Stimulated activated CD4-positive, alpha-beta T cell treated with anti-CD3 and anti-CD28 coated beads, Interleukin-2, amount 100 ng/mL, for 48 hours (primary cell): ENCODE measurements at regions not wholly inside any gene's neighbourhood (a gene's known extent, or its start where the extent isn't known, plus 50 kb on each side); places are given as distances from the start of the nearest gene placed in this dataset.
A peak's percentile ranks its signal among the peaks of the same experiment; 100 is the strongest.

ENCODE experiments used
- DNase-seq, 2 donors: peaks; one replicate each; pipeline ENCODE4 v3.0.0-alpha.2; 2020

- DNase-seq: no peak
Measured at GRCh38 chr20:24165301-24166122, 176.9 kb upstream of the GGTLC1 start.

GRCh38 chr20:24164360-24164759 lies 175.8 kb upstream of the GGTLC1 start:
- peak; percentile 27 to 32 for DNase-seq

DNA sequence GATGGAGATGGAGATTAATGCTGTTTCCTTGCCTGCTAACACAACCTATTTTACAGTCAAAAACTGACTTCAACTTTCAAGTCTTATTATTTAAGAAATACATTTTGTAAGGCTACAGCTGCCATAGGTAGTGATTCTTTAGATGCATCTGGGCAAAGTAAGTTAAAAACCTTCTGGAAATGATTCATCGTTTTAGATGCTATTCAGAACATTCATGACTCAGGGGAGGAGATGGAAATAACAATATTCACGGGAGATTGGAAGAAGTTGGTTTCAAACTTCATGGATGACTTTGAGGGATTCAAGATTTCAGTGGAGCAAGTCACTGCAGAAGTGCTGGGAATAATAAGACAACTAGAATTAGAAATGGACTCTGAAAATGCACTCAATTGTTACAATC lies 174.9 kb upstream of the GGTLC1 start:
- no peak for DNase-seq

DNA sequence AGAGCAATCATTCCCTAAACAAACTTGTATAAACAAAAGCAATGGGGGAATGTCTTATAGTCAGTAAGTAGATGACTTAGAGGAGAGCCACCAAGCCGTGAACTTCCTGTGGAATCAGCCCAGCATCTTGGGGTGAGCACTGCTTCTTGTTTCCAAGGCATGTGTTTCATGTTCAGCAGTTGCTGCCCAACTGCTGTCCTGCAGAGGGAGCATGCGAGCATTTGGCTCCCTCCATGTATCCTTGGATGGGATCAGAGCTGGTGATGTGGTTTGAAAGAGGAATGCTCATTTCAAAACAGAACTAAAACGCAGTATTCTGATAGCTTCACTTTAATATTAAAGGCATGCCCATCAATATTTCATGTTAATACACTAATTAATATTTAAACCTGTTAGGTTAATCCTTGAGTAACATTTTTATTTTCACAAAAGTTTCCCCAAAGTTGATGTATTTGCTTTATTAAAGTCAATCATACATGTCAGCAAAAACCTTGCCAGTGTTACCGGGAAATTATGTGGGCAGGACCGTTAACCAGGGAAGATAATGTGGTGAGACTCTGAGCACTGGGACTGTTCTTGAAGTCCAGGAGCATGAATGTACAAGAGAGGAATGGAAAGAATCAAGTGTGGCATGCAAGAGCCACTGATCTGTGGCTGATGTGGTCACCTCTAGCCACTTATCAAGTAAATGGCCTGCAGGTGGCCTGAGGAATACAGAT lies 172.1 kb upstream of the GGTLC1 start:
- DNase-seq: peak in 1 of 2 donors; percentile 7

GRCh38 chr20:24158281-24158680 lies 169.7 kb upstream of the GGTLC1 start:
- DNase-seq: no peak

DNA sequence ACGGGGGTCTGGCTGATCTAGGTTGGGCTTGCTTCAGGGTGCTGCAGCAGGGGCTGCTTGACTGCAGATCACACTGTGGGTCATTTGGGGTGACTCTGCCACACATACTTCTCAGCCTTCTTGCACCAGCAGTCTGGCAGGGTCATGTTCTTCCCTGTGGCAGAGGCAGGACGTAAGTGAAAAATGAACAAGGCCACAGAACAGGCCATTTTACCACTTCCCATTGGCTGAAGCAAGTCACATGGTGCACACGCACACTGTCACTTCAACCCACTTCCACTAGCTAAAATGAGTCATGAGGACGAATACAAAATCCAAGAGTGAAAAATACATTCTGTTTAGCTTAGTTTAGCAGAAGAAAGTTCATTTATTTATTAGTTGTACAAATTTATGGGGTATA lies 168.6 kb upstream of the GGTLC1 start:
- DNase-seq: no peak

- no peak for DNase-seq
Measured at GRCh38 chr20:24153101-24154040, 164.8 kb upstream of the GGTLC1 start.

DNA sequence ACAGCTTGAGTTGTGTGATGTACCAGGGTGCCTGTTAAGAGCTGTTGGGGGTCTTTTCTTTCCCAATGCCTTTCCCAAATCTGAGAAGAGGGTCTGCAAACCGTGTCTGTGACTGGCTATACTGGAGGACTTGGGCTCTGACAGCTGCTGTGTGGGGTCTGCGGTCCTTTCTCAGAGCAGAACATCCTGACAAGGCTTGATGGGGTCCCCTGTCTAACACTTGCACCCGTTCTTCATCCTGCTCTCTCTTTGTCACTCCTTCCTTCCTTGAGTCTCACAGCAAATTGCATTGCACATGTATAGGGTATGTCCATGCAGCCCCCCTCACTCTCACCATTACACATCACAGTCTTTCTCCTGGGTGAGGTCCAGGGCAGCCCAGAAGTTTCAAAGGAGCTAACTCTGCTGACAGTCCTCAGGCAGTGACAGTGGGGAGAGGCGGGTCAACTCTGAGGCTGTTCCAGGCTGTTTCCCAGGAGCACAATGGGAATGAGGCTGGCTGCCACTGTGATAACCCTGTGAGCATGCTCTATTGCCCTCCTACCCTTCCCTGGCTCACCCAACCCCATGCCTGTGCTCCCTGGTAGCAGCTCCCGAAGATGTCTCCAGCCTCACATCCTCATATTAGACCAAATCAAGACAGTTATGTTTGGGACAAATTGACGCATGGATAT lies 163.2 kb upstream of the GGTLC1 start:
- no peak for DNase-seq

GRCh38 chr20:24150406-24150805 lies 161.8 kb upstream of the GGTLC1 start:
- DNase-seq: no peak

DNA sequence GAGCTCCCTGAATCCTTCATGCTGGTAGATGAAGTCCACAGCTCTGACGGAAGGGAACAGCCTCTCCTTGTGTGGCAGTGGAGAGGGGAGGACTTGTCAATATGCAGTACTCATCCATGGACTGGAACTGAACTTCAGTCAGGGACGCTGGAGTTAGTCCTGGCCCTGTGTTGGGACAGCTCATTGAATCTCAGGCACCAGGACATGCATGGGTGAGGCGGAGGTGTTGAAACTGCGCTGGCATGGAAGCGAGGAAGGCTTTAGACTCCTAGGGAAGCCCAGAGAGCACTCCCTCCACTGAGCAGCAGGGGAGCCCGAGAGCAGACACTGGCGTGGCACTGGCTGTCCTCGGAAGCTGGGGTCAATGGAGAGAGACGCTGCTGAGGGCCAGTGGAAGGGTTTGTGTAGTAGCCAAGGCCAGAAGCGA lies 161.3 kb upstream of the GGTLC1 start:
- no peak for DNase-seq

GRCh38 chr20:24149175-24149574 lies 160.6 kb upstream of the GGTLC1 start:
- DNase-seq: no peak

- no peak for DNase-seq
Measured at GRCh38 chr20:24148372-24148771, 159.8 kb upstream of the GGTLC1 start.

- no peak for DNase-seq
Measured at GRCh38 chr20:24147961-24148360, 159.4 kb upstream of the GGTLC1 start.

DNA sequence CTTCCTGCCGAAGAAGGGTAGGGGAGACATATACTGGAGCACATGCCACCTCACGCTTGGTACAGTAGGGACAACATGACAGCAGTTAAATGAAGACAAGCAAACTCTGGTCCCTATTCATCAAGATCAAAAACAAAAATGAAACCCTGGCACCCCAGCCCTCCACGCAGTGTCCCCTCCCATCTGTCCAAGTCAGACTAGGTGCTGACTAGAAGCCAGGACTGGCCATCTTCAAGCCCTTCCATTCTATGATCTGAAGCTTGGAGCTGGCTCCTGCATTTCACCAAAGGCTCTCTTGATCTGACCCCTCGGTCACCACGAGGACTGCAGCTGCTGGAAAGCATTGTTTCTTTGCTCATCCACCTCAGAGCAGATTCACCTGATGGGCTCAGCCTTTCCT lies 158.9 kb upstream of the GGTLC1 start:
- no peak for DNase-seq

GRCh38 chr20:24146231-24146634 lies 157.7 kb upstream of the GGTLC1 start:
- DNase-seq: no peak

DNA sequence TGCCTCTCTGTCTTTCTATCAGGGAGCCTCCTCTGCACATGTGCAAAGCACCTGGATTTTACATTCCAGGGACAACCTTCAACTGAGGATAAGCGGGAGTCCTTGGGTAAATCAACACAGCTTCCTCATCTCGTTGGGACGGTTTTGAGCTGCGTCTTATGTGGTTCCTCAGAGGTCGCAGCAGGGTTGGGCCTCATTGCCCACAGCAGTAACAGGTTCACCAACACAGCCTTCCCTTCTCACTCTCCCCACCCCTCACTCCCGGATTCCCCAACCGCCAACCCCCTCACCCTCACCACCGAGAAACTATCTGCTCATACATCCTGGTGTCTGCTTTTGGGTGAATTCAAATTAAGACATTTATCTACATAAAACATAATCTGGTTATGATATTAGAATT lies 155.8 kb upstream of the GGTLC1 start:
- DNase-seq: no peak

- no peak for DNase-seq
Measured at GRCh38 chr20:24141111-24141510, 152.5 kb upstream of the GGTLC1 start.

GRCh38 chr20:24139846-24140245 lies 151.3 kb upstream of the GGTLC1 start:
- DNase-seq: no peak

DNA sequence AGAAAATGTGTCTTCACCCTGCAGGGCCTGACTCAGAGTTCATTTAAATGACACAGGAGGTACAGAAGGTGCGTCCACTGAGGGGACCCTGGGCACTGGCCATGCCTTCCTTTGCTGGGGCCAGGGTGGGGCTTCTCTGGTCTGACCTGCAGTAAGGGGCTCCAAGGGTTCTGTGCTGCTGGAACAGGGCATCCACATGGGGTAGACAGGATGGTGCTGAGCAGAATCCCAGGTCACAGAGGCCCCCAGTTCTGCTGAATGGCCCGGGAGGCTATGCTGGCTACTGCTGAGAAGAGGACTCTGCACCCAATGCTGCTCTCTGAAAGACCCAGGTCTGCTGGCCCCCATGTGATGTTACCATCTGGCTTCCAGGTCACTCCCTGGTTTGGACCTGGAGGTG lies 150.4 kb upstream of the GGTLC1 start:
- DNase-seq: no peak

GRCh38 chr20:24138196-24138857 lies 149.7 kb upstream of the GGTLC1 start:
- DNase-seq: no peak

DNA sequence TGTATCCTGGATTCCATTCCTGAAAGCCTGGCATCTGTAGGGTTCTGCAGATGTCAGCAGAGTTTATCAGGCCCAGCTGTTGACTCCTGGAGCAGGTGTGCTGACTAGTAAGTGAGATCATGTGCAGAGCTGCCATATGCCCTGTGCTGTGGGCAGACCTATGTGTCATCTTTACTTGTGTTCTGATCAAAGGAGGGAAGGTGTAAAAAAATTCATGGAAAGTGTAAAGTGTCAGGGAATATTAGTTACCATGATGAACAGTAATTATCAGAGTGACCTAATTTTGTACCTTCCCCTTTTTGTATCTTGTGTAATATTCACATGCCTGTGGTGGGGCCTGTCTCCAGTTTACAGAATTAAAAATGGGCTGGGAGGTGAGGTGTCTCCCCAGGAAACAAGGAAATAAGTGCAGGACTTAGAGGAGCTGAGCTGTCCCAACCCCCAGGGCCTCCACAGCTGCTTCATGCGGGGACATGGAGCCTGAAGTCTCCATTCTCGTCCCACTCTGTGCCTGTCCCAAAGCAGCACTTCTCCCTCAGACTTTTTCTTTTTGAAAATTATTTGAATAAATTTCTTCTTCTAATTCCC lies 148.2 kb upstream of the GGTLC1 start:
- no peak for DNase-seq

DNA sequence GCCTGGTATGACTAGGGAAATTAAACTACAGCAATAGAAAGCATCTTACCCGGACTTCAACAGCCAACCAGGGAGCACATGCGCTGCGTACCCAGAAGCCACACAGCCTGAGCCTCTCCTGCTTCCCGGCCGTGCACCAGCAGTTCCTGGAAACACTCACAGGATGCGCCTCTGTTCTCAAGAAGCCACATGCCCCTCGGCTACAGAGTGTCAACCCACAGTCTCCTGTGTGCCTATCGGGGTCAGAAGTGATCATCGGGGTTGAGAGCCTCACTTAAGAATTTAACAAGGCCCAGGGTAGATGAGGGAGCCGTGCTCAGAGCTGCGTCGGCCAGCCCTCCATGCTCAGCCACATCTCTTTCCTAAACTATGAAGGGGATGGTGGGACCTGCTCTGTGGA lies 147.2 kb upstream of the GGTLC1 start:
- no peak for DNase-seq
